ENCODE measurements at regions not wholly inside any gene's neighbourhood (a gene's known extent, or its start where the extent isn't known, plus 50 kb on each side); places are given as distances from the start of the nearest gene placed in this dataset.

- TF ChIP-seq, protein P1, sequence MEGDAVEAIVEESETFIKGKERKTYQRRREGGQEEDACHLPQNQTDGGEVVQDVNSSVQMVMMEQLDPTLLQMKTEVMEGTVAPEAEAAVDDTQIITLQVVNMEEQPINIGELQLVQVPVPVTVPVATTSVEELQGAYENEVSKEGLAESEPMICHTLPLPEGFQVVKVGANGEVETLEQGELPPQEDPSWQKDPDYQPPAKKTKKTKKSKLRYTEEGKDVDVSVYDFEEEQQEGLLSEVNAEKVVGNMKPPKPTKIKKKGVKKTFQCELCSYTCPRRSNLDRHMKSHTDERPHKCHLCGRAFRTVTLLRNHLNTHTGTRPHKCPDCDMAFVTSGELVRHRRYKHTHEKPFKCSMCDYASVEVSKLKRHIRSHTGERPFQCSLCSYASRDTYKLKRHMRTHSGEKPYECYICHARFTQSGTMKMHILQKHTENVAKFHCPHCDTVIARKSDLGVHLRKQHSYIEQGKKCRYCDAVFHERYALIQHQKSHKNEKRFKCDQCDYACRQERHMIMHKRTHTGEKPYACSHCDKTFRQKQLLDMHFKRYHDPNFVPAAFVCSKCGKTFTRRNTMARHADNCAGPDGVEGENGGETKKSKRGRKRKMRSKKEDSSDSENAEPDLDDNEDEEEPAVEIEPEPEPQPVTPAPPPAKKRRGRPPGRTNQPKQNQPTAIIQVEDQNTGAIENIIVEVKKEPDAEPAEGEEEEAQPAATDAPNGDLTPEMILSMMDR (conservative IDR thresholded peaks at IDR 0.05; ENCODE audit: low read depth, low read length): no peak
- TF ChIP-seq MAFK (IDR thresholded peaks at IDR 0.05; ENCODE audit: low read depth, low read length) (no peak), POLR2A (IDR thresholded peaks at IDR 0.05; ENCODE audit: low read depth, low read length) (no peak), RCOR1 (IDR thresholded peaks at IDR 0.05; ENCODE audit: insufficient replicate concordance, low read length) (no peak)
- TF ChIP-seq, protein P2, sequence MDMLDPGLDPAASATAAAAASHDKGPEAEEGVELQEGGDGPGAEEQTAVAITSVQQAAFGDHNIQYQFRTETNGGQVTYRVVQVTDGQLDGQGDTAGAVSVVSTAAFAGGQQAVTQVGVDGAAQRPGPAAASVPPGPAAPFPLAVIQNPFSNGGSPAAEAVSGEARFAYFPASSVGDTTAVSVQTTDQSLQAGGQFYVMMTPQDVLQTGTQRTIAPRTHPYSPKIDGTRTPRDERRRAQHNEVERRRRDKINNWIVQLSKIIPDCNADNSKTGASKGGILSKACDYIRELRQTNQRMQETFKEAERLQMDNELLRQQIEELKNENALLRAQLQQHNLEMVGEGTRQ (IDR thresholded peaks at IDR 0.05; ENCODE audit: low read depth, low read length): no peak
Measured at GRCh38 chr5:173747876-173748275, 131.4 kb upstream of the BOD1 start.
